H1 (cell line): ENCODE measurements at regions not wholly inside any gene's neighbourhood (a gene's known extent, or its start where the extent isn't known, plus 50 kb on each side); places are given as distances from the start of the nearest gene placed in this dataset.

Experiments used
- CTCF ChIA-PET: fragments of 300-600 bp; sonication (Branson Sonifier 250); formaldehyde crosslinking; loops from one replicate; lab custom pipeline; 2021; ENCODE audit not compliant: partially characterized antibody; lab: Charles Lee
- POLR2A ChIA-PET: fragments of 300-600 bp; sonication (Branson Sonifier 250); formaldehyde crosslinking; loops from one replicate; lab custom pipeline; 2021; ENCODE audit warnings: inconsistent platforms; ENCODE audit not compliant: partially characterized antibody; lab: Charles Lee
- DNase-seq, 2 experiments: peaks; one replicate each; pipeline versions ENCODE4 v3.0.0 to v3.0.0-alpha.2; 2010 to 2022; ENCODE audit warnings: low spot score in 2 of 2, low read depth in 1 of 2, mixed read lengths in 1 of 2
- FAIRE-seq: peaks from 2 replicates; lab custom pipeline; 2011; peaks lifted over from hg19 to GRCh38; lab: Jason Lieb, UNC
- H2AFZ ChIP-seq: 2 replicates; pipeline ENCODE4 v1.8.1; 2012; ENCODE audit warnings: low read length, inconsistent platforms
- H2AK5ac ChIP-seq: 2 replicates; pipeline ENCODE4 v1.6.1; 2013; ENCODE audit warnings: low read depth, low read length
- H2BK120ac ChIP-seq: replicated peaks from 2 replicates; pipeline ENCODE3; 2013; ENCODE audit warnings: low read depth, low read length, inconsistent platforms
- H2BK12ac ChIP-seq: 2 replicates; pipeline ENCODE4 v1.6.1; 2013; ENCODE audit warnings: low read depth, low read length
- H2BK15ac ChIP-seq: 2 replicates; pipeline ENCODE4 v1.6.1; 2013; ENCODE audit warnings: low read length
- H2BK20ac ChIP-seq: 2 replicates; pipeline ENCODE4 v1.6.1; 2013; ENCODE audit warnings: low read length
- H2BK5ac ChIP-seq: 2 replicates; pipeline ENCODE4 v1.6.1; 2013; ENCODE audit warnings: low read depth, low read length
- H3K14ac ChIP-seq: 2 replicates; pipeline ENCODE4 v1.6.1; 2013; ENCODE audit warnings: inconsistent platforms; ENCODE audit not compliant: insufficient read length
- H3K18ac ChIP-seq: 2 replicates; pipeline ENCODE4 v1.6.1; 2013; ENCODE audit warnings: low read length; ENCODE audit errors: extremely low read depth
- H3K23ac ChIP-seq: 2 replicates; pipeline ENCODE4 v1.6.1; 2013; ENCODE audit warnings: inconsistent platforms; ENCODE audit not compliant: insufficient read length
- H3K23me2 ChIP-seq: 2 replicates; pipeline ENCODE4 v1.6.1; 2013; ENCODE audit warnings: low read depth, low read length
- H3K27ac ChIP-seq: 2 replicates; pipeline ENCODE4 v1.6.1; 2011; ENCODE audit warnings: low read depth, low read length, inconsistent platforms
- H3K27me3 ChIP-seq, 4 experiments: replicated peaks in 1 of 4; 1 replicate in 1 of 4; 2 replicates in 3 of 4; pipeline versions ENCODE4 v1.6.1 to v1.8.1; 2011 to 2013; ENCODE audit warnings: low read length in 3 of 4, mild to moderate bottlenecking in 3 of 4, inconsistent platforms in 2 of 4, mixed read lengths in 2 of 4, moderate library complexity in 1 of 4; ENCODE audit not compliant: control insufficient read depth in 3 of 4, insufficient read depth in 3 of 4; ENCODE audit errors: extremely low read depth in 1 of 4
- H3K36me3 ChIP-seq, 4 experiments: 2 replicates each; pipeline versions ENCODE4 v1.6.1 to v1.8.1; 2011 to 2013; ENCODE audit warnings: mild to moderate bottlenecking in 4 of 4, low read length in 3 of 4, moderate library complexity in 2 of 4, control low read depth in 1 of 4, inconsistent platforms in 1 of 4; ENCODE audit not compliant: insufficient read depth in 4 of 4, control insufficient read depth in 2 of 4
- H3K4ac ChIP-seq: replicated peaks from 2 replicates; pipeline ENCODE3; 2013; ENCODE audit warnings: low read length, low read depth, mixed read lengths, inconsistent platforms; ENCODE audit not compliant: insufficient read length
- H3K4me1 ChIP-seq, 4 experiments: replicated peaks in 1 of 4; 1 replicate in 1 of 4; 2 replicates in 3 of 4; pipeline versions ENCODE4 v1.6.1 to v1.8.1; 2011 to 2013; ENCODE audit warnings: low read length in 3 of 4, inconsistent platforms in 2 of 4, mixed read lengths in 1 of 4; ENCODE audit not compliant: insufficient read depth in 4 of 4, control insufficient read depth in 3 of 4
- H3K4me2 ChIP-seq, 2 experiments: 2 replicates each; pipeline versions ENCODE4 v1.6.1 to v1.8.1; 2011 to 2013; ENCODE audit warnings: low read depth in 2 of 2, low read length in 2 of 2, control low read depth in 1 of 2, inconsistent platforms in 1 of 2, mild to moderate bottlenecking in 1 of 2; ENCODE audit not compliant: insufficient read depth in 1 of 2
- H3K4me3 ChIP-seq, 4 experiments: fragments of 200-600, 300-600 bp in 1 of 4; sonication (generic), shearing (Covaris generic), sonication (Bioruptor Twin) in 1 of 4; 2 replicates each; pipeline versions ENCODE4 v1.5.1 to v1.8.1; 2011 to 2016; ENCODE audit warnings: low read length in 4 of 4, low read depth in 3 of 4, control low read depth in 2 of 4, inconsistent platforms in 2 of 4, mild to moderate bottlenecking in 2 of 4, mixed read lengths in 1 of 4, moderate library complexity in 1 of 4; ENCODE audit not compliant: insufficient read depth in 2 of 4; ENCODE audit errors: extremely low read depth in 1 of 4
- H3K56ac ChIP-seq: replicated peaks from 2 replicates; pipeline ENCODE3; 2013; ENCODE audit warnings: low read depth, mild to moderate bottlenecking, mixed read lengths, low read length, inconsistent platforms; ENCODE audit not compliant: insufficient read length
- H3K79me1 ChIP-seq: 2 replicates; pipeline ENCODE4 v1.6.1; 2013; ENCODE audit warnings: low read depth, low read length, control low read depth
- H3K79me2 ChIP-seq, 2 experiments: 2 replicates each; pipeline versions ENCODE4 v1.6.1 to v1.8.1; 2012 to 2013; ENCODE audit warnings: low read length in 2 of 2, mild to moderate bottlenecking in 2 of 2, inconsistent platforms in 1 of 2; ENCODE audit not compliant: insufficient read depth in 2 of 2, control insufficient read depth in 1 of 2
- H3K9ac ChIP-seq, 4 experiments: replicated peaks in 1 of 4; 1 replicate in 1 of 4; 2 replicates in 3 of 4; pipeline versions ENCODE4 v1.6.1 to v1.8.1; 2011 to 2013; ENCODE audit warnings: low read depth in 3 of 4, low read length in 3 of 4, control low read depth in 2 of 4, mild to moderate bottlenecking in 2 of 4, moderate library complexity in 2 of 4, inconsistent platforms in 1 of 4; ENCODE audit errors: extremely low read depth in 1 of 4
- H3K9me3 ChIP-seq, 2 experiments: 2 replicates each; pipeline versions ENCODE4 v1.6.1 to v1.8.1; 2012 to 2013; ENCODE audit warnings: mild to moderate bottlenecking in 2 of 2, moderate library complexity in 2 of 2, control low read depth in 1 of 2, inconsistent platforms in 1 of 2, low read depth in 1 of 2, low read length in 1 of 2, mixed read lengths in 1 of 2; ENCODE audit not compliant: insufficient read depth in 2 of 2
- H4K20me1 ChIP-seq, 2 experiments: replicated peaks in 1 of 2; 2 replicates each; pipeline versions ENCODE3 to v1.8.1; 2011 to 2013; ENCODE audit warnings: inconsistent platforms in 2 of 2, low read length in 2 of 2, mild to moderate bottlenecking in 1 of 2; ENCODE audit not compliant: insufficient read depth in 2 of 2, control insufficient read depth in 1 of 2
- H4K5ac ChIP-seq: 2 replicates; pipeline ENCODE4 v1.6.1; 2013; ENCODE audit warnings: low read length, low read depth, mixed read lengths, inconsistent platforms; ENCODE audit not compliant: insufficient read length
- H4K8ac ChIP-seq: 2 replicates; pipeline ENCODE4 v1.8.0; 2013; ENCODE audit warnings: mild to moderate bottlenecking, moderate library complexity, low read length, inconsistent platforms; ENCODE audit not compliant: insufficient read depth; ENCODE audit errors: extremely low read depth
- H4K91ac ChIP-seq: replicated peaks from 2 replicates; pipeline ENCODE3; 2013; ENCODE audit warnings: low read length, mixed read lengths, inconsistent platforms; ENCODE audit not compliant: insufficient read length
- BRCA1 ChIP-seq: IDR thresholded peaks from 2 replicates; pipeline ENCODE4 v1.6.1; 2012; ENCODE audit warnings: low read depth, low read length, improper control_type of control experiment
- POLR2A ChIP-seq, 2 experiments: IDR thresholded peaks; 1 replicate in 1 of 2; 2 replicates in 1 of 2; pipeline ENCODE4 v1.6.1; 2011; ENCODE audit warnings: low read depth in 2 of 2, low read length in 2 of 2, mild to moderate bottlenecking in 2 of 2; ENCODE audit errors: control extremely low read depth in 1 of 2
- TCF12 ChIP-seq: IDR thresholded peaks from 2 replicates; pipeline ENCODE4 v1.6.1; 2011; ENCODE audit warnings: low read depth, mild to moderate bottlenecking, low read length
- USF2 ChIP-seq: IDR thresholded peaks from 2 replicates; pipeline ENCODE4 v1.6.1; 2011; ENCODE audit warnings: low read length, improper control_type of control experiment
- WGBS, 2 experiments: shearing (Covaris generic) in 1 of 2; methylation state at CpG; one replicate each; pipeline versions ENCODE4 v1.1.6 to v1.1.7; 2013 to 2015; ENCODE audit warnings: low lambda C conversion rate in 2 of 2, mixed read lengths in 2 of 2, inconsistent platforms in 1 of 2, low coverage in 1 of 2, missing lambda C conversion rate in 1 of 2; ENCODE audit not compliant: insufficient replicate concordance in 2 of 2, insufficient coverage in 1 of 2, insufficient read length in 1 of 2; ENCODE audit errors: extremely low coverage in 1 of 2, missing lambda C conversion rate in 1 of 2; 5-methylcytosine and 5-hydroxymethylcytosine counted together

GRCh38 chr10:63702092-63702491 is 180.9 kb downstream of the REEP3 start:
- H3K36me3 ChIP-seq: no peaks in the 10 kb centered on the region
- no peak for DNase-seq
- no peak overlapping the region for H4K91ac ChIP-seq
- no peak overlapping the region for H2BK15ac ChIP-seq
- H2BK20ac ChIP-seq: no peak overlapping the region; the same call in 1 of the 2 replicates
- no peak overlapping the region for H4K5ac ChIP-seq
- no peak overlapping the region for H3K27ac ChIP-seq
- H3K9ac ChIP-seq: no peak overlapping the region
- no peak overlapping the region for H3K4me2 ChIP-seq
- H2BK12ac ChIP-seq: no peak overlapping the region
- no peaks in the 10 kb centered on the region for H3K23me2 ChIP-seq
- no peaks in the 10 kb centered on the region for H3K9me3 ChIP-seq
- H3K79me2 ChIP-seq: no peaks in the 10 kb centered on the region
- H3K79me1 ChIP-seq: no peaks in the 10 kb centered on the region
- H2BK120ac ChIP-seq: no peak overlapping the region
- no peak overlapping the region for H2AK5ac ChIP-seq
- TF ChIP-seq BRCA1: no peak
- no peak for TF ChIP-seq USF2
- no peak for TF ChIP-seq TCF12
- no peak for TF ChIP-seq POLR2A (IDR thresholded peaks at IDR 0.05; ENCODE audit: control extremely low read depth in 1 of 2, low read depth in 2 of 2, low read length in 2 of 2)
- H3K4me1 ChIP-seq: no peaks in the 10 kb centered on the region
- ChIA-PET POLR2A (interaction anchor here (0.8 to 1.7 kb wide), 2 partner anchors 71 to 73 kb away, joined by 3 to 6 read pairs; no protein-coding TSS in a partner anchor), CTCF (interaction anchor here (1.4 to 5.7 kb wide), 2 partner anchors 18 to 536 kb away, joined by 3 to 31 read pairs; no protein-coding TSS in a partner anchor)
- no peak overlapping the region for H3K4me3 ChIP-seq
- FAIRE-seq: no peak
- H3K18ac ChIP-seq: no peak overlapping the region
- no peak overlapping the region for H3K56ac ChIP-seq
- H2BK5ac ChIP-seq: no peak overlapping the region
- H3K23ac ChIP-seq: no peak overlapping the region
- H3K4ac ChIP-seq: no peak overlapping the region
- no peak overlapping the region for H4K8ac ChIP-seq
- no peaks in the 10 kb centered on the region for H3K27me3 ChIP-seq
- H3K14ac ChIP-seq: no peak overlapping the region
- H2AFZ ChIP-seq: no peak overlapping the region
- no peaks in the 10 kb centered on the region for H4K20me1 ChIP-seq
- WGBS, 2 experiments: 80% methylated on average over 1 of the region's 1 CpG; no CpG with 5 or more reads in 1 of the 2 experiments
